ENCODE measurements at regions not wholly inside any gene's neighbourhood (a gene's known extent, or its start where the extent isn't known, plus 50 kb on each side); places are given as distances from the start of the nearest gene placed in this dataset.
A peak's percentile ranks its signal among the peaks of the same experiment; 100 is the strongest.

DNA sequence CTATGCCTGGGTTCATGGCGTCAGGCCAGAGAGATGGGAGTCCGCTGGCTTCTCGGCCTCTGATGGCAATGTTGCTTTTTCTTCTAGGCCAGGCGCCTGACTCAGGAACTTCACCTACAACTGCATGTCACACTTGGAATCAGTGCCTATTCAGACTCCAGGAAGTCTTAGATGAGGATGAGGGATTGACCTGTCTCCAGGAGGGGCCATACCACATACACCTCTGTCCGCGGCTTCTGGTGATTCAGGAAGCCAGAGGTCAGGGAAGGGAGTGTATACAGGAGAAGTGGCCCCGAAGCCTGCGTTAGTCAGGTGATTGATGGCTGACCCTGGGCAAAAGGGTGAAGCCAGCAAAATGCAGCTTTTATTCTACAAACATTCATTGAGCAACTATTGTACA lies 109.1 kb upstream of the RMDN2 start:
- Histone ChIP-seq H3K9me3 (ENCODE audit: low read depth, low read length) (no peaks in the 10 kb centered on the region), H3K27ac (ENCODE audit: low read depth, low read length) (no peak overlapping the region), H2AFZ (ENCODE audit: low read length) (no peak overlapping the region), H3K27me3 (ENCODE audit: insufficient read depth, low read length) (no peaks in the 10 kb centered on the region), H3K4me1 (ENCODE audit: insufficient read depth, low read length) (peaks cover 9% of the 10 kb centered on the region), H3K4me3 (ENCODE audit: insufficient read depth, low read length) (no peak overlapping the region), H4K20me1 (ENCODE audit: insufficient read depth, low read length) (no peaks in the 10 kb centered on the region), H3K36me3 (ENCODE audit: insufficient read depth, low read length) (no peaks in the 10 kb centered on the region), H3K4me2 (ENCODE audit: insufficient read depth, low read length) (no peak overlapping the region), H3K79me2 (ENCODE audit: insufficient read depth, low read length) (no peaks in the 10 kb centered on the region)
- no peak for DNase-seq (ENCODE audit: insufficient read length, low spot score, missing footprints)
- no peak for TF ChIP-seq CTCF (IDR thresholded peaks at IDR 0.05; ENCODE audit: extremely low read depth, low read depth, low read length)

GRCh38 chr2:37816686-37817085 lies 108.4 kb upstream of the RMDN2 start:
- Histone ChIP-seq H3K9me3 (ENCODE audit: low read depth, low read length) (no peaks in the 10 kb centered on the region), H3K27ac (ENCODE audit: low read depth, low read length) (no peak overlapping the region), H3K79me2 (ENCODE audit: insufficient read depth, low read length) (no peaks in the 10 kb centered on the region), H3K4me2 (ENCODE audit: insufficient read depth, low read length) (no peak overlapping the region), H3K36me3 (ENCODE audit: insufficient read depth, low read length) (no peaks in the 10 kb centered on the region), H3K4me3 (ENCODE audit: insufficient read depth, low read length) (no peak overlapping the region), H3K4me1 (ENCODE audit: insufficient read depth, low read length) (peaks cover 9% of the 10 kb centered on the region), H4K20me1 (ENCODE audit: insufficient read depth, low read length) (no peaks in the 10 kb centered on the region), H3K27me3 (ENCODE audit: insufficient read depth, low read length) (no peaks in the 10 kb centered on the region), H2AFZ (ENCODE audit: low read length) (no peak overlapping the region)
- no peak for DNase-seq (ENCODE audit: insufficient read length, low spot score, missing footprints)
- TF ChIP-seq CTCF (IDR thresholded peaks at IDR 0.05; ENCODE audit: extremely low read depth, low read depth, low read length) = no peak

DNA sequence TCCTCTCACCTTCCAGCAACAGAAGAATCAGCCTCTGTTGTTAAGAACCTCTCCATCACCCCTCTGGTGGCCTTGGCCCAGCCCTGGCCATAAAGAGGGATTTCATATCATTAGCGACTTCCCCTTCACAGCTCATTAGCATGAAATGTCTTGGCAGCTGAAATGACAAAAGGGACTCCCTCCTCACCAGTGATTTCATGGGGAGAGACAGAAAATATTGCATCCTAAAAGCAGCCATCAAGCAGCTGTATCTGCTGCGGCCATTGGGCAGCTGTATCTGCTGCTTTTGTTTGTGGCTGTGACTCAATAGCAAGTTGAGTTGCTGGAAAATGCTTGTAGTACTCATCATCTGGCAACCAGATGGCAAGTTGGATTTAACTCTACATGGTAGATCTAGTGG lies 105.9 kb upstream of the RMDN2 start:
- no peaks in the 10 kb centered on the region for H3K36me3 ChIP-seq (ENCODE audit: insufficient read depth, low read length)
- no peak overlapping the region for H3K4me3 ChIP-seq (ENCODE audit: insufficient read depth, low read length)
- H4K20me1 ChIP-seq (ENCODE audit: insufficient read depth, low read length) = no peaks in the 10 kb centered on the region
- peak; percentile 93 for DNase-seq (ENCODE audit: insufficient read length, low spot score, missing footprints)
- peak overlapping the region; percentile 71 for H2AFZ ChIP-seq (ENCODE audit: low read length)
- H3K4me2 ChIP-seq (ENCODE audit: insufficient read depth, low read length) = peak overlapping the region; percentile 41
- no peaks in the 10 kb centered on the region for H3K9me3 ChIP-seq (ENCODE audit: low read depth, low read length)
- H3K27me3 ChIP-seq (ENCODE audit: insufficient read depth, low read length) = no peaks in the 10 kb centered on the region
- TF ChIP-seq CTCF (IDR thresholded peaks at IDR 0.05; ENCODE audit: extremely low read depth, low read depth, low read length) = no peak
- no peaks in the 10 kb centered on the region for H3K79me2 ChIP-seq (ENCODE audit: insufficient read depth, low read length)
- peak overlapping the region; percentile 60 for H3K27ac ChIP-seq (ENCODE audit: low read depth, low read length)
- peaks cover 20% of the 10 kb centered on the region for H3K4me1 ChIP-seq (ENCODE audit: insufficient read depth, low read length)

GRCh38 chr2:37820471-37820986 lies 104.6 kb upstream of the RMDN2 start:
- H3K4me2 ChIP-seq (ENCODE audit: insufficient read depth, low read length) = no peak overlapping the region
- no peaks in the 10 kb centered on the region for H4K20me1 ChIP-seq (ENCODE audit: insufficient read depth, low read length)
- DNase-seq (ENCODE audit: insufficient read length, low spot score, missing footprints) = no peak
- peaks cover 20% of the 10 kb centered on the region for H3K4me1 ChIP-seq (ENCODE audit: insufficient read depth, low read length)
- no peaks in the 10 kb centered on the region for H3K9me3 ChIP-seq (ENCODE audit: low read depth, low read length)
- H2AFZ ChIP-seq (ENCODE audit: low read length) = no peak overlapping the region
- H3K4me3 ChIP-seq (ENCODE audit: insufficient read depth, low read length) = no peak overlapping the region
- no peaks in the 10 kb centered on the region for H3K27me3 ChIP-seq (ENCODE audit: insufficient read depth, low read length)
- H3K79me2 ChIP-seq (ENCODE audit: insufficient read depth, low read length) = no peaks in the 10 kb centered on the region
- H3K36me3 ChIP-seq (ENCODE audit: insufficient read depth, low read length) = no peaks in the 10 kb centered on the region
- no peak for TF ChIP-seq CTCF (IDR thresholded peaks at IDR 0.05; ENCODE audit: extremely low read depth, low read depth, low read length)
- H3K27ac ChIP-seq (ENCODE audit: low read depth, low read length) = no peak overlapping the region
